ENCODE measurements at regions not wholly inside any gene's neighbourhood (a gene's known extent, or its start where the extent isn't known, plus 50 kb on each side); places are given as distances from the start of the nearest gene placed in this dataset.

GRCh38 chr3:72698154-72698917 lies 149.9 kb downstream of the SHQ1 start:
- no peak for DNase-seq (ENCODE audit: low read depth)

GRCh38 chr3:72697717-72698116 lies 150.5 kb downstream of the SHQ1 start:
- DNase-seq (ENCODE audit: low read depth): no peak

GRCh38 chr3:72696815-72697214 lies 151.4 kb downstream of the SHQ1 start:
- DNase-seq (ENCODE audit: low read depth): no peak

DNA sequence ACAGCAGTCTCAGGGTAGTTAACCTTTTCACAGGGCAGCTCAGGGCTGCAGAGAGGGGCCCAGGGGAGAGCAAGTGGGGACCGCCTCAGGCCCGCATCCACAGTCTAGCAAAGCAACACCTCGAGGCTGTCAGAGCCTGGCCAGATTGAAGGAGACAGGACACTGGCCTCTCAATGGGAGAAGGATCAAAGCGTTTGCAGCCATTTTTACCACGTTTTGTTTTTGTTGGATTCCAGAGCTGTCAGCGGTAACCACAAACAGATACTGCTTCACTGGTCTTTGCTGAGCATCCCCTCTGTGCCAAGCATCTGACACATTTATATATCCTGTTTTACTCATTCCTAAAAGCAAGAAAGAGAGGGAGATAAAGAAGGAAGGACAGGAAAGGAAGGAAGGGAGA lies 153.8 kb downstream of the SHQ1 start:
- DNase-seq (ENCODE audit: low read depth): peak; percentile 53

DNA sequence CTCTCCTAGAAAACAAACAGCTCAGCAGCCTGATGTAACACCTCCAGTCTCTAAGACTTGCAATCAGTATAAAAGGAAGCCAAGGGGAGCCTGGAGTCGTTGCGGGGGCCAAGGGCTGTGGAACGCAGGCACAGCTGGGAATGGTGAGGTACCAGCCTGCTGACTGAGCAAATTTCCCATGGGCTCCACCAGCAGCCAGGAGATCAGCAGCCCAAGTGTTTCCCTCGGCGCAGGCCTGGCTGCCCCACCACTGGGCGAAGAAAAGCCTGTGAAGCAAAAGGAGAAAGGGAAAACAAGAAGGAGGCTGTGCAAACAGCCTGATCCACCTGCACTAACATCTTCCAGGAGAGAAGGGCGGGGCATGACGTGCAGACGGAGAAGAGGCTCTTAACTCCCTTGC lies 155.3 kb downstream of the SHQ1 start:
- DNase-seq (ENCODE audit: low read depth): no peak

GRCh38 chr3:72690629-72691028 lies 157.6 kb downstream of the SHQ1 start:
- no peak for DNase-seq (ENCODE audit: low read depth)

DNA sequence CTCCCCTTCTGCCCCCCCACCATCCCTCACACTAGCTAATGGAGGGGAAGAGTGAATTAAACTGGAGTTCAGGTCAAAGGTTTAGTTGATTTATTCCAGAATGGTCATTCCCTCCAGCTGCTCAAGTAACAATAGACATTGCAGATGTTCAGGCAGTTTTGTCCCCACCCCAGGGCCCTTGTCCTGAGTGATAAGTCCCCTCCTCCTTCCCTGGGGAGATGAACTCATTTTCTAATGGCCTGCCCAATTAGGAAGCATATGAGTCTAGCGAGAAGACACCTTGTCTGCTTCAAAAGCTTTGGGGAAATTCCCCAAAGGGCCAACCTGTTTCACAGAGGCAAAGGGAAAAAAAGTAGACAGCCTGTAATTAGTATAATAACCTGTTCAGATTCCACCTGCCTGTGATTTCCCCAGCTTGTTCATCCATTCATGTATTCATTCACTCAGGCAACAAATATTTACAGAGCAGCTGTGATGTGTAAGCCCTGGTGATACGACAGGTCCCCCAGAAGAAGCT lies 165.3 kb downstream of the SHQ1 start:
- no peak for DNase-seq (ENCODE audit: low read depth)

GRCh38 chr3:72681598-72681997 lies 166.6 kb downstream of the SHQ1 start:
- DNase-seq (ENCODE audit: low read depth): no peak

GRCh38 chr3:72680766-72681165 lies 167.5 kb downstream of the SHQ1 start:
- no peak for DNase-seq (ENCODE audit: low read depth)

DNA sequence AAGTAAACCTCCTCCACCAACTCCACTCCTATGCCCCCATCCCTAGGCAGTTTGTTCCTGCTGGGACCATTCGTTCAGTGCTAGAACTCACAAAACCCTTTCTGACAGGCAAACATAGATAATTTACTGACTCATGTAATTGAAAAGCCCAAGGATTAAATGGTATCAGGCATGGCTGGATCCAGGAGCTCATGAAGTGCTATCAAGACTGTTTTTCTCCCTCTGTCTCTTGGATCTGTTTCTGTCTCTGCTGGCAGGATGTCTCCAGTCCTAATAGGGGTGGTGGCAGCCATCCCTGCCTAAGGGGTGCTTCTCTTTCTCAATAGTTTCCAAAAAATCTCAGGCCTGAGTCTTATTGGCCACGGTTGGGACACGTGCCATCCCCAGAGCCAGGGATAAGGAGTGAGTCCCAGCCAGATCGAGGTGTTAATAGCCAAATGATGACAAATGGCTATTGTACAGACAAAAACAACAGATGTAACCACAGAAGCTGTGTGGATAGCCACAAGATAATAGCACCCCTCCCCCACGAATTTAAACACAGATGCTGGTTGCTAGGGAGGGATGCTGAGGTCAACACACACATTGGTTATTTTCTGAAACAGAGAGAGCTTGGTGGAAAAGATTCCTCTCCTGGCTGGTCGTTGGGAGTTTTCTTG lies 168.6 kb downstream of the SHQ1 start:
- peak; percentile 94 for DNase-seq (ENCODE audit: low read depth)

DNA sequence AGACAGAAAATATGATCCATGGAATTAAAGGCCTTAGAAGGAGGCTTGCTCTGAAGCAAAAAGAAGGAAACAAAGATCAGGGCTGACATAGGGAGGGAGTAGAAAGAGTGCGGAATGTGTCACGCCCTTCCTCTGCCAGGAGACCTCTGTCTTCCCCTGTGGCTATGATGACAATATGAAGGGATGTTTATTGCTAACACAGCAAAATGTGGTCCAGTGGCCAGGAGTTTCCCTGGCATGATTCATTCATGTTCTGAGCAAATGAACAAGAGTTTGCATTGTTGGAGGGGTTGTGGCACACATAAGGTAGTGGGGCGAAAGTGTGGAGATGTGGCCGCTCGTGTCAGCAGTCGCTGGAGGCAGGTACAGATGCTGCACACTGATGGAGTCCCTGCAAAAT lies 169.4 kb downstream of the SHQ1 start:
- DNase-seq (ENCODE audit: low read depth): peak; percentile 89

DNA sequence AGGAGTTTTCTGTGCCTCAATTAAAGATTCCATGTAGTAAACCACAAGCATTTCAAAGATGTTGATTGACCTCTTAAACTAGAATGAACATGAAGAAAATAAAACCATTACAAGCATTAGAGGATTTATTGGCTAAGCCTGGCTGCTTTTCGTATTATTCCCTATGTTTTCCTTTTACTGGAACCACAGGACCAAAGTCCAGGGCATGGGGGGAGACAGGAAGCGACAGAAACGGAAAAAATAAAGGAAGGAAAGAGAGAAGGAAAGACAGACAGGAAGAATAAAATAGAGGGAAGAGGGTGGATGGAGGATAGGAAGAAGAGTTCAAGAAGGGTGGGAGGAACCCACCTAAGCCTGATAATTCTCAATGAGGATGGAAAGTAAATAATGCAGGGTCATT lies 169.9 kb downstream of the SHQ1 start:
- no peak for DNase-seq (ENCODE audit: low read depth)

GRCh38 chr3:72675243-72675642 lies 173.0 kb downstream of the SHQ1 start:
- DNase-seq (ENCODE audit: low read depth): peak; percentile 33

DNA sequence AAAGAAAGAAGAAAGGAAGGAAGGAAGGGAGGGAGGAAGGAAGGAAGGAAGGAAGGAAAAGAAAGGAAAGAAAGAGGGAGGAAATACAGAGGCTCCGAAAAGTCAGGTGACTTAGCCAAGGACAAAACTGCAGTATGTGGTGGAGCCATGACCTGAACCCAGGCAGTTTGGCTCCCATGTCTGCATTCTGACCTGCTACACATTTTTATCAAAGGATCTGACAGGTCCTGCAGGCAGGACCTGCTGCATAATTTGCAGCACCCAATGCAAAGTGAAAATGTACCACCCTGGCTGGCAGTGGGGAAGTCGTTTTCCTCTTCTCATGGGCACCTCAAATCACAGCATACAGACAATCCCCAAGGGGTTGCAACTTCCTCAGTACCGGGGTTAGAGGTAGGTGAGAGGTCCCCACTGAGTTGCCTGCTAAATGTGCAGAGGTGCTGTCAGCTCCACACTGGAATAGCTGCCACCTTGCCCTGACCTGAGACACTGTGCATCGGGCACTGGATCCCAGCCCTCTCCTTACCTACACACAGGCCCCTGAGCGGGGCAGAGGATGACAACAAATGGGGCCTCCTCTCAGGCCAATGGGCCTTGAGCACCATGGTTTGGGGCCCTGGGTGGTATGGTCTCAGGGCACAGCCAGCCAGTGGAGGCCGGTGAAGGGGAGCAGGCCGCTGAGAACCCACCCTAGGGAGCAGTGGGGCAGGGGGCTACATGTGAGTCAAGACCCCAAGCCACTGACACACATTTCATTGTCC lies 175.1 kb downstream of the SHQ1 start:
- DNase-seq (ENCODE audit: low read depth): no peak

DNA sequence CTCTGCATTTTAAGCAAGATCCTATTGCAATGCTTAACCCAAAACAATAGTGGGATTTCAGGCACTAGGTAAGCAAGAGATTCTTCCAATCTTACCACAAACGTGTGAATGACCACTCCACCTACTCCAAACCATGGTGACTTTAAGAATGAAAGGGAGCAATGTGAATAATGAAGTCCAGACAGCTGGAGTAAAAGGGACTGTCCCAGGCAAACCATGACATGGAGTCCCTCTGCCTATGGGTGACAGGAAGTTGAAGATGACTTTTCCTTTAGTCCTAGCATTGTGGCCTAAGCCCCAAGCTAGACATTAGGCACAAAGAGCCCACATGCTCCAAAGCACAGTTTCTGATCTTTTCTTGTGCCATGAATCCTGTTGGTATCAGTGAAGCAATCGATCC lies 179.0 kb downstream of the SHQ1 start:
- no peak for DNase-seq (ENCODE audit: low read depth)

GRCh38 chr3:72666447-72666755 lies 181.8 kb downstream of the SHQ1 start:
- no peak for DNase-seq (ENCODE audit: low read depth)

GRCh38 chr3:72665701-72666446 lies 182.4 kb downstream of the SHQ1 start:
- peak; percentile 50 for DNase-seq (ENCODE audit: low read depth)

- no peak for DNase-seq (ENCODE audit: low read depth)
These were observed 183.1 kb downstream of the SHQ1 start for GRCh38 chr3:72665103-72665502.

GRCh38 chr3:72664184-72664975 lies 183.9 kb downstream of the SHQ1 start:
- DNase-seq (ENCODE audit: low read depth): no peak

- peak; percentile 79 for DNase-seq (ENCODE audit: low read depth)
These were observed 184.8 kb downstream of the SHQ1 start for GRCh38 chr3:72663429-72663828.

DNA sequence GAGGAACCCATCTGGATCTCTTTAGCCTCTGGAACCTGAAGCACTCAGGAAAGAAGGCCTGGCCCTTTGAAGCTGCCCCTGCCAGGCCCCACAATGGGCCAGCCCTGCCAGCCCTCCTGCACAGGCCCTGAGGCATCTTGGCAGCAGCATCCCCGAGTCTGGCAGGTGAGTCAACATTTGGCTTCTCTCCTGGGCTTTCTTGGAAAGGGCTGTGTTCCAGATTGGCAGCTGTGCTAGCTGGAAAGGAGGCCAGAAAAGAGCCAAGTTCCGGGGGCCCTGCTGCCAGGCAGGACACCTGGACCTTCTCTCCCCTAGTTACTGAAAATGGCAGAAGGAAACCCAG lies 187.2 kb downstream of the SHQ1 start:
- peak; percentile 99 for DNase-seq (ENCODE audit: low read depth)
